K562 (cell line): ENCODE measurements at regions not wholly inside any gene's neighbourhood (a gene's known extent, or its start where the extent isn't known, plus 50 kb on each side); places are given as distances from the start of the nearest gene placed in this dataset.

Experiments
- CTBP1 ChIP-seq: fragments of 450-650 bp; IDR thresholded peaks from 2 replicates; pipeline ENCODE4 v1.6.1; 2016; ENCODE audit warnings: borderline replicate concordance
- ELF1 ChIP-seq: fragments of 200-800 bp; sonication (Bioruptor generic); IDR thresholded peaks from 2 replicates; pipeline ENCODE4 v1.6.1; 2016; ENCODE audit warnings: missing genetic modification characterization, missing compliant biosample characterization
- GTF2A2 ChIP-seq: IDR thresholded peaks from 2 replicates; pipeline ENCODE4 v1.6.1; 2016; ENCODE audit warnings: mild to moderate bottlenecking, missing genetic modification characterization, missing compliant biosample characterization
- KAT2B ChIP-seq: IDR thresholded peaks from one replicate; pipeline ENCODE4 v1.6.1; 2012; ENCODE audit warnings: low read depth, mild to moderate bottlenecking, control low read depth, inconsistent platforms, low read length, moderate library complexity
- KDM5B ChIP-seq: fragments of 200-600 bp; sonication (generic); IDR thresholded peaks from 2 replicates; pipeline ENCODE4 v1.6.1; 2012; ENCODE audit warnings: low read depth, mild to moderate bottlenecking, moderate library complexity, low read length, control low read depth, inconsistent platforms; ENCODE audit not compliant: insufficient replicate concordance
- PHB2 ChIP-seq: fragments of 450-650 bp; IDR thresholded peaks from 2 replicates; pipeline ENCODE4 v1.6.1; 2017; ENCODE audit warnings: low read depth
- ZNF184 ChIP-seq: sonication (generic); formaldehyde crosslinking; IDR thresholded peaks from 2 replicates; pipeline ENCODE4 v1.5.0; 2020; ENCODE audit warnings: missing genetic modification reagents
- TF ChIP-seq, protein P1 (sequence below), 2 experiments: fragments of 450-650 bp; formaldehyde crosslinking in 1 of 2; IDR thresholded peaks; 2 replicates each; pipeline versions ENCODE4 v1.4.0 to v1.6.1; 2014 to 2020; ENCODE audit warnings: mild to moderate bottlenecking in 2 of 2, borderline replicate concordance in 1 of 2, low read depth in 1 of 2
- TF ChIP-seq, protein P2 (sequence below): sonication (generic); formaldehyde crosslinking; IDR thresholded peaks from 2 replicates; pipeline ENCODE4 v1.8.1; 2022; ENCODE audit warnings: missing genetic modification reagents

DNA sequence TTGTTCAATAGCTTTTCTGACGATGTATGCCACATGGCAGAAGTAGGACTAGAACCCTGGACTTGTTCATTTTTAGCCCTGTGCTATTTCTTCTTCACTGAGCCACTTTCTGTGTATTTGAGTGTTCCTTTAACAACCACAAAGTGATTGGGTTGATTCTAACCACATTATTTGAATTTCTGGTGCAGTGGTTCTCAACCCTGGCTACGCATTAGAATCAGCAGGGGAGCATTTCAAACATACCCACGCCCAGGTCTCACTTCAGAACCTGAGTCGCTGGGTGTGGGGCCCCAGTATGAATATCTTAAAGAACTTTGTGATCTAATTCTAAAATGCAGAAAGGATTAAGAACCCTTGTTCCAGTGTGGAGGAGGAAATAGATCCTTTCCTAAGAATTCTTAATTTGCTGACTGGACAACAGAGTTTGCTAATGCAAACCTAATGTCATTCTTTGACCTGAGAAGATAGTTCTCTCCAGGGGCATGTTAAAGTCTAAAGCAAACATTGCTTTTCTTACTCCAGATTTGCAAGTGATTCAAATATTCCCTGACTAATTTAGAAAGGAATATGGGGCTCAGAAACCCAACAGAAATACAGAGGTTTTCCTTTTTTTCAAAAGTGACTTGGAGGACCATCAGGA is 75.4 kb upstream of the GDNF start:
- TF ChIP-seq GTF2A2 (tag) (no peak), PHB2 (no peak), KAT2B (no peak), ZNF184 (no peak), ELF1 (tag) (no peak), CTBP1 (no peak), KDM5B (no peak)
- TF ChIP-seq, protein P1, sequence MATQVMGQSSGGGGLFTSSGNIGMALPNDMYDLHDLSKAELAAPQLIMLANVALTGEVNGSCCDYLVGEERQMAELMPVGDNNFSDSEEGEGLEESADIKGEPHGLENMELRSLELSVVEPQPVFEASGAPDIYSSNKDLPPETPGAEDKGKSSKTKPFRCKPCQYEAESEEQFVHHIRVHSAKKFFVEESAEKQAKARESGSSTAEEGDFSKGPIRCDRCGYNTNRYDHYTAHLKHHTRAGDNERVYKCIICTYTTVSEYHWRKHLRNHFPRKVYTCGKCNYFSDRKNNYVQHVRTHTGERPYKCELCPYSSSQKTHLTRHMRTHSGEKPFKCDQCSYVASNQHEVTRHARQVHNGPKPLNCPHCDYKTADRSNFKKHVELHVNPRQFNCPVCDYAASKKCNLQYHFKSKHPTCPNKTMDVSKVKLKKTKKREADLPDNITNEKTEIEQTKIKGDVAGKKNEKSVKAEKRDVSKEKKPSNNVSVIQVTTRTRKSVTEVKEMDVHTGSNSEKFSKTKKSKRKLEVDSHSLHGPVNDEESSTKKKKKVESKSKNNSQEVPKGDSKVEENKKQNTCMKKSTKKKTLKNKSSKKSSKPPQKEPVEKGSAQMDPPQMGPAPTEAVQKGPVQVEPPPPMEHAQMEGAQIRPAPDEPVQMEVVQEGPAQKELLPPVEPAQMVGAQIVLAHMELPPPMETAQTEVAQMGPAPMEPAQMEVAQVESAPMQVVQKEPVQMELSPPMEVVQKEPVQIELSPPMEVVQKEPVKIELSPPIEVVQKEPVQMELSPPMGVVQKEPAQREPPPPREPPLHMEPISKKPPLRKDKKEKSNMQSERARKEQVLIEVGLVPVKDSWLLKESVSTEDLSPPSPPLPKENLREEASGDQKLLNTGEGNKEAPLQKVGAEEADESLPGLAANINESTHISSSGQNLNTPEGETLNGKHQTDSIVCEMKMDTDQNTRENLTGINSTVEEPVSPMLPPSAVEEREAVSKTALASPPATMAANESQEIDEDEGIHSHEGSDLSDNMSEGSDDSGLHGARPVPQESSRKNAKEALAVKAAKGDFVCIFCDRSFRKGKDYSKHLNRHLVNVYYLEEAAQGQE (IDR thresholded peaks at IDR 0.05; ENCODE audit: borderline replicate concordance) = no peak
- TF ChIP-seq, protein P1 (CRISPR knock-in tag; IDR thresholded peaks at IDR 0.05; ENCODE audit: low read depth) = no peak
- TF ChIP-seq, protein P2, sequence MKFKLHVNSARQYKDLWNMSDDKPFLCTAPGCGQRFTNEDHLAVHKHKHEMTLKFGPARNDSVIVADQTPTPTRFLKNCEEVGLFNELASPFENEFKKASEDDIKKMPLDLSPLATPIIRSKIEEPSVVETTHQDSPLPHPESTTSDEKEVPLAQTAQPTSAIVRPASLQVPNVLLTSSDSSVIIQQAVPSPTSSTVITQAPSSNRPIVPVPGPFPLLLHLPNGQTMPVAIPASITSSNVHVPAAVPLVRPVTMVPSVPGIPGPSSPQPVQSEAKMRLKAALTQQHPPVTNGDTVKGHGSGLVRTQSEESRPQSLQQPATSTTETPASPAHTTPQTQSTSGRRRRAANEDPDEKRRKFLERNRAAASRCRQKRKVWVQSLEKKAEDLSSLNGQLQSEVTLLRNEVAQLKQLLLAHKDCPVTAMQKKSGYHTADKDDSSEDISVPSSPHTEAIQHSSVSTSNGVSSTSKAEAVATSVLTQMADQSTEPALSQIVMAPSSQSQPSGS (CRISPR knock-in tag) = no peak
